ENCODE measurements at regions not wholly inside any gene's neighbourhood (a gene's known extent, or its start where the extent isn't known, plus 50 kb on each side); places are given as distances from the start of the nearest gene placed in this dataset.

DNA sequence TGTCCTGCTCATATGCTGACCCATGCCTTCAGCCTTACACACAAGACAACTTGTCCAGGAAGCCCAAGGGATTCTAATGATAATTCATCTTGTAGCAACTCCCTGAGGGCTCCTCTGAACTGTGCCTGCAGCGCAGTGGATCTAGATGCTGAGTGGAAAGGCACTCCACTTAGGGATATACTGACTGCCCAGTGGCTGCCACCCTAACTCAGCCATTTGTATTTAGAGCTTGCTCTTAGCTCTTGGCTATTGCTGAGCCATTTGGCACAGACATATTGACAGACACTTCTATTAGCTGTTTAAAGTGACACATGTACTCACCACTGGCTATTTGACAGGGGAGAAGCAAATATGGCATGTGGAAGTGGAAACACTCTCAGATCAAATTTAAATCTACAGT, 278.3 kb upstream of the SGK1 start:
- TF ChIP-seq, protein P1, sequence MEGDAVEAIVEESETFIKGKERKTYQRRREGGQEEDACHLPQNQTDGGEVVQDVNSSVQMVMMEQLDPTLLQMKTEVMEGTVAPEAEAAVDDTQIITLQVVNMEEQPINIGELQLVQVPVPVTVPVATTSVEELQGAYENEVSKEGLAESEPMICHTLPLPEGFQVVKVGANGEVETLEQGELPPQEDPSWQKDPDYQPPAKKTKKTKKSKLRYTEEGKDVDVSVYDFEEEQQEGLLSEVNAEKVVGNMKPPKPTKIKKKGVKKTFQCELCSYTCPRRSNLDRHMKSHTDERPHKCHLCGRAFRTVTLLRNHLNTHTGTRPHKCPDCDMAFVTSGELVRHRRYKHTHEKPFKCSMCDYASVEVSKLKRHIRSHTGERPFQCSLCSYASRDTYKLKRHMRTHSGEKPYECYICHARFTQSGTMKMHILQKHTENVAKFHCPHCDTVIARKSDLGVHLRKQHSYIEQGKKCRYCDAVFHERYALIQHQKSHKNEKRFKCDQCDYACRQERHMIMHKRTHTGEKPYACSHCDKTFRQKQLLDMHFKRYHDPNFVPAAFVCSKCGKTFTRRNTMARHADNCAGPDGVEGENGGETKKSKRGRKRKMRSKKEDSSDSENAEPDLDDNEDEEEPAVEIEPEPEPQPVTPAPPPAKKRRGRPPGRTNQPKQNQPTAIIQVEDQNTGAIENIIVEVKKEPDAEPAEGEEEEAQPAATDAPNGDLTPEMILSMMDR (IDR thresholded peaks at IDR 0.05; ENCODE audit: extremely low read depth, missing control alignments) = no peak
- DNase-seq (ENCODE audit: low spot score) = no peak

DNA sequence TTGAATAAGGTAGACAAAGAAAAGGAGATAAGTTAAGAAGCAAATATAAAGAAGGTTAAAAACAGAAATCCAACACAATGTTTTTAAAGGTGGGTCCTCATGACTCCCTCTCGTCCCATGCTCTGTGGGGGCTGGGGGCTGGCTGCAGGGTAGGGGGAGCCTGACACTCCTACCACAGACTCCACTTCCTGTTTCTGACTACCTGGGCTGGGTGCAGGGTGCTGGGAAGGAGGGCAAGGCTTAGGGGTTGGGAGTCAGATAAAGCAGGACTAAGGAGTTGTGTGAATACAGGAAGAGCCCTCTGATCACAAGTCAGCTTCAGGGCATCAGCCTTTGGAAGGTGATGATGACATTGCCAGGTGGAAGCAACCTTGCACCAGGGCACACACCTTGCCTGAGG, 277.0 kb upstream of the SGK1 start:
- TF ChIP-seq, protein P1 (IDR thresholded peaks at IDR 0.05; ENCODE audit: extremely low read depth, missing control alignments) = no peak
- DNase-seq (ENCODE audit: low spot score) = no peak

DNA sequence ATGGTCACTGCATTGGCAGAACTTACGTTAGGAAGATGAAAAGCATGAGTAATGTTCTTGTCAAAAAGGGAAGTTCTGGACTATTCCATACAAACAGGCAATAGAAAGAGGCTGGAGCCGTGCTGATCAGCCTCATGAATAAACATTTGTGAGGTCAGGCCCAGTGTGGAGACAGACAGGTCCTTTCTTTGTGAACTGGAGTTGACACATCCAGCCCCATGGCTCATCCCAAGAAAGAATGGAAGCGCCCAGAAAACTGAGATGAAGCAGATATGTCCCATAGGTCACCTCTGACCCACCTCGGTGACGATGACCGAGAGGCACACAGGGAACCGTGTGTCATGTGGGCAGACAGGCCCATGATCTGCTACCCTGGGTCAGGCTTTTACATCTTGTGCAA, 276.0 kb upstream of the SGK1 start:
- no peak for DNase-seq (ENCODE audit: low spot score)
- TF ChIP-seq, protein P1 (IDR thresholded peaks at IDR 0.05; ENCODE audit: extremely low read depth, missing control alignments) = no peak

GRCh38 chr6:134593442-134593841, 275.5 kb upstream of the SGK1 start:
- TF ChIP-seq, protein P1 (IDR thresholded peaks at IDR 0.05; ENCODE audit: extremely low read depth, missing control alignments) = no peak
- no peak for DNase-seq (ENCODE audit: low spot score)

GRCh38 chr6:134593024-134593423, 275.1 kb upstream of the SGK1 start:
- no peak for DNase-seq (ENCODE audit: low spot score)
- TF ChIP-seq, protein P1 (IDR thresholded peaks at IDR 0.05; ENCODE audit: extremely low read depth, missing control alignments) = no peak

GRCh38 chr6:134590449-134590848, 272.5 kb upstream of the SGK1 start:
- TF ChIP-seq, protein P1 (IDR thresholded peaks at IDR 0.05; ENCODE audit: extremely low read depth, missing control alignments) = no peak
- DNase-seq (ENCODE audit: low spot score) = no peak

- TF ChIP-seq, protein P1 (IDR thresholded peaks at IDR 0.05; ENCODE audit: extremely low read depth, missing control alignments) = no peak
- no peak for DNase-seq (ENCODE audit: low spot score)
These were observed 272.1 kb upstream of the SGK1 start for GRCh38 chr6:134590004-134590403.
